Esophagus muscularis mucosa (tissue), 4 donors: ENCODE measurements at regions not wholly inside any gene's neighbourhood (a gene's known extent, or its start where the extent isn't known, plus 50 kb on each side); places are given as distances from the start of the nearest gene placed in this dataset.

Source experiments
- DNase-seq: peaks from one replicate; pipeline ENCODE4 v3.0.0-alpha.2; 2017; ENCODE audit errors: extremely low spot score
- H3K27ac ChIP-seq, 4 donors: fragments of 200-600 bp; sonication (generic); replicated peaks in 1 of 4; 1 replicate in 3 of 4; 2 replicates in 1 of 4; pipeline ENCODE4 v1.5.1; 2016 to 2019; ENCODE audit warnings: mild to moderate bottlenecking in 1 of 4
- H3K27me3 ChIP-seq, 4 donors: fragments of 200-600 bp; sonication (generic); one replicate each; pipeline versions ENCODE4 v1.5.1 to v1.6.0; 2016 to 2019
- H3K36me3 ChIP-seq, 4 donors: fragments of 200-600 bp; sonication (generic); one replicate each; pipeline ENCODE4 v1.5.1; 2016 to 2019
- H3K4me1 ChIP-seq, 4 donors: fragments of 200-600 bp; sonication (generic); one replicate each; pipeline ENCODE4 v1.5.1; 2016 to 2019
- H3K4me3 ChIP-seq, 4 donors: fragments of 200-600 bp; sonication (generic); 1 replicate in 2 of 4; 2 replicates in 2 of 4; pipeline ENCODE4 v1.5.1; 2016 to 2019; ENCODE audit warnings: mild to moderate bottlenecking in 4 of 4, moderate library complexity in 1 of 4
- H3K9me3 ChIP-seq, 4 donors: fragments of 200-600 bp; sonication (generic); 1 replicate in 3 of 4; 2 replicates in 1 of 4; pipeline ENCODE4 v1.5.1; 2016 to 2019
- EP300 ChIP-seq: sonication (generic); formaldehyde crosslinking; IDR thresholded peaks from one replicate; pipeline ENCODE4 v1.6.1; 2017; ENCODE audit warnings: antibody characterized with exemption
- POLR2A ChIP-seq: fragments of 450-650 bp; IDR thresholded peaks from one replicate; pipeline ENCODE4 v1.6.1; 2017; ENCODE audit warnings: antibody characterized with exemption, moderate library complexity, mild to moderate bottlenecking, low read depth
- POLR2AphosphoS5 ChIP-seq, 2 donors: sonication (generic); formaldehyde crosslinking; IDR thresholded peaks; one replicate each; pipeline ENCODE4 v1.6.1; 2017; ENCODE audit warnings: antibody characterized with exemption in 2 of 2
- WGBS: methylation state at CpG from one replicate; pipeline ENCODE4 v1.1.5; 2018; 5-methylcytosine and 5-hydroxymethylcytosine counted together
- intact Hi-C: fragments of 100-400 bp; cut with DNase I; formaldehyde crosslinking; loops from one replicate; pipeline ENCODE4 v1.15.1; 2023
- TF ChIP-seq, protein P1 (sequence below), 3 experiments: fragments of 200-600 bp in 2 of 3; fragments of 450-650 bp in 1 of 3; sonication (generic) in 2 of 3; IDR thresholded peaks; one replicate each; pipeline ENCODE4 v1.5.1; 2017 to 2019; ENCODE audit warnings: antibody characterized with exemption in 3 of 3, mild to moderate bottlenecking in 2 of 3, moderate library complexity in 1 of 3

DNA sequence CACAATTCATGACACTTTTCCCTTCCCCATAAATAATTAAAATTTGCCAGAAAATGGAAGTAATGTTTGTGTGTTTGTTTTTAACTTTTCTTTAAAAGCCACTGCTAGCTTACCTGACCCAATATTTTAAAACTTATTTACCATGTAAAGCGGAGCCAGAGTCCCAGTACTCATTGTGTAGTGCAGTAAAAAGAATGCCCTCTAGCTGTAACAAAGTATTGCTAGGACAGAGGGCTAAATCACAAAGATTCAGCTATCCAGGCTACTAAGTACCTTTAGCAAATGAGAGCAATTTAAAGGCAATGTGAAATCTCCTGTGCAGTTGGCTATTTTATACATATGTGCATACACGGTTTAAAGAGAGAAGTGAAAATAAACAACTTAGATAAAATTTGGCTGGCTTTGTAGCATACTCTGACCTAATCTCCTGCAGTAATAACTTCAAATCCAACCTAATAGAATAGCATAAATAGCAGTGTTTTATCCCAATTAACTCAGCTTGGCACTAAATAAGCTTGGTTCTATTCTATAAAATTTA lies 997.4 kb upstream of the PIK3C3 start:
- TF ChIP-seq EP300: no peak
- TF ChIP-seq, protein P1, sequence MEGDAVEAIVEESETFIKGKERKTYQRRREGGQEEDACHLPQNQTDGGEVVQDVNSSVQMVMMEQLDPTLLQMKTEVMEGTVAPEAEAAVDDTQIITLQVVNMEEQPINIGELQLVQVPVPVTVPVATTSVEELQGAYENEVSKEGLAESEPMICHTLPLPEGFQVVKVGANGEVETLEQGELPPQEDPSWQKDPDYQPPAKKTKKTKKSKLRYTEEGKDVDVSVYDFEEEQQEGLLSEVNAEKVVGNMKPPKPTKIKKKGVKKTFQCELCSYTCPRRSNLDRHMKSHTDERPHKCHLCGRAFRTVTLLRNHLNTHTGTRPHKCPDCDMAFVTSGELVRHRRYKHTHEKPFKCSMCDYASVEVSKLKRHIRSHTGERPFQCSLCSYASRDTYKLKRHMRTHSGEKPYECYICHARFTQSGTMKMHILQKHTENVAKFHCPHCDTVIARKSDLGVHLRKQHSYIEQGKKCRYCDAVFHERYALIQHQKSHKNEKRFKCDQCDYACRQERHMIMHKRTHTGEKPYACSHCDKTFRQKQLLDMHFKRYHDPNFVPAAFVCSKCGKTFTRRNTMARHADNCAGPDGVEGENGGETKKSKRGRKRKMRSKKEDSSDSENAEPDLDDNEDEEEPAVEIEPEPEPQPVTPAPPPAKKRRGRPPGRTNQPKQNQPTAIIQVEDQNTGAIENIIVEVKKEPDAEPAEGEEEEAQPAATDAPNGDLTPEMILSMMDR (IDR thresholded peaks at IDR 0.05): no peak
- TF ChIP-seq POLR2A: no peak
- TF ChIP-seq POLR2AphosphoS5 (IDR thresholded peaks at IDR 0.05): no peak
- Histone ChIP-seq H3K9me3 (no peaks in the 10 kb centered on the region), H3K4me1 (no peaks in the 10 kb centered on the region), H3K4me3 (no peak overlapping the region), H3K36me3 (no peaks in the 10 kb centered on the region), H3K27ac (no peak overlapping the region), H3K27me3 (no peaks in the 10 kb centered on the region)
- 61% methylated on average over 2 of the region's 2 CpGs for WGBS
- intact Hi-C loops: no loop called here
- DNase-seq: no peak

DNA sequence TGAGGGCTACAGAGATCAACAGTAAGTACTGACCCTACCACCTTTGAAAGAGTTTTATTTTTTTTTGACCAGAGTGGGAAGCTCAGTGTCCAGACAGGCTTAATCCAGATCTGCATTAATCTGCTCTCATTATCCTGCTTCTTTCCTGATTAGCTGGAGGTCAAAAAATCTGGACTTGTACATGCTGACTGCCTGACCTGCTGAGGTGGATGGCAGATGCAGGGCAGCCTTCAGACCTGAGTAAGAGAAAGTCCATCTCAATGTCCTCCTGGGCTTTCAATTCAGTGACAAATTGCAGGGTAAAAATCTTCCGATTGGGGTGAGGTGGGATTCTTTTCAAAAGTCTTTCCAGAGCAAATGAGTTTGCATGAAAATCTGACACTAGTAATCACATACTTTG lies 998.8 kb upstream of the PIK3C3 start:
- Histone ChIP-seq H3K36me3 (no peaks in the 10 kb centered on the region), H3K4me1 (no peaks in the 10 kb centered on the region), H3K9me3 (no peaks in the 10 kb centered on the region), H3K27ac (no peak overlapping the region), H3K4me3 (no peak overlapping the region), H3K27me3 (no peaks in the 10 kb centered on the region)
- intact Hi-C loops: no loop called here
- TF ChIP-seq POLR2A (no peak), EP300 (no peak), POLR2AphosphoS5 (IDR thresholded peaks at IDR 0.05) (no peak)
- TF ChIP-seq, protein P1 (IDR thresholded peaks at IDR 0.05): no peak
- 75% methylated on average over 1 of the region's 1 CpG for WGBS
- DNase-seq: no peak

DNA sequence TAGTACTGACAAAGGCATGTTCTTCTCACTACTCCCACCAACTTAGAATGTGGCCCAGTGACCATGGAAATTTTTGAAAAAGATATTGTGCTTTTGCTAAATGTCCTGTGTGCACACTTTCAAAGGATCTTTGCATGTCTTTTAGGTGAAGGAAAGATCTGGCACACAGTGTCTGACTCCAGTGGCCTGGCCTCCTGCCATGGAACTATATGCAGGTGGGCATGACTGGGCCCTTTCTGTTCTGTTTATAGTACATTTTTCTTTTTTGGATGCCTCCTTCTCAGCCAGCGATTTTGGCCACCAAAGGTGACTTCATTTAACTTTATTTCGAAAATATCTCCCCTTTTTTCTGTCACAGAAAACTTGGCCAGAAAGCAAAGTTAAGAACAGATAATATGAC lies 999.7 kb upstream of the PIK3C3 start:
- Histone ChIP-seq H3K9me3 (no peaks in the 10 kb centered on the region), H3K27me3 (no peaks in the 10 kb centered on the region), H3K4me1 (no peaks in the 10 kb centered on the region), H3K4me3 (no peak overlapping the region), H3K27ac (no peak overlapping the region), H3K36me3 (no peaks in the 10 kb centered on the region)
- DNase-seq: no peak
- TF ChIP-seq POLR2A: no peak
- no peak for TF ChIP-seq EP300
- no peak for TF ChIP-seq POLR2AphosphoS5 (IDR thresholded peaks at IDR 0.05)
- TF ChIP-seq, protein P1 (IDR thresholded peaks at IDR 0.05): no peak
- 68% methylated on average over 2 of the region's 2 CpGs for WGBS
- intact Hi-C loops: no loop called here

DNA sequence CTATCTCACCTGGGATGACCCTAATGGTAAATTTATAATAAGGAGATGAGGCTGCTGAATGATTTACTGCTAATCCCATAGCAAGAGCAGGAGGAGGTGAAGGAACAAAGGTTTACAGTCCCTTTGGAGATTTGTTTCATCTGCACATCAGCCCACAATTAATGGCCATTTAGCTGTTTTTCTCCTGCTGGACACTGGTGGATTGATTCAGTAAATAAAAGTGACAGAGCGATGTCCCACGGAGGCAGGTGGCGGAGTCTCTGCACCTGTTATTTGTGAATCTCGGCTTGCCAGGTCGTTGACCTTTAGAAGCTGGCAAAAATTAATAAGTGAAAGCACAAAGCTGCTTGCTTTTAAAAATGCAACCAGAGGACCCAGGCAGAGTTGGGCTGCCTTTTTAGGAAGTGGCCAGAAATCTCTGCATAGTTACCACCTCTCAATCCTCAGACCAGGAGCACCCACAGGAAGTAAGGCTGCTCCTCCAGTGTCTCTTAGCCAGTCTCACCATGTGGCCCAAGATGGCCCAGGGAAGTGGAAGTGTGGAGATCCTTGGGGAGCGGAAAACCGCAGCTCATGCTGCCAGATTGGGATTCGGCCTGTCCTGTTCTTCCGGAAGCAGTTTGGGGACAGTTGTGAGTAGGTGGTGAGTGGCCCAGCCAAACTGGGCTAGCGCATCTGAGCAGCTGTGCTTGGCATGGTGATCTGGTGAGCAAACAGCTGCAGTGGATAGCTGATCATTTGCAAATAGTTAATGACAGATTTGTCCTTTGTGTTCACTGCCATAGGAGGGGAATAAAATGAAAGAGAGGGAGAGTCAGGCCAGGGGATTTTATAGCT lies 1005.7 kb upstream of the PIK3C3 start:
- H3K27ac ChIP-seq: no peak overlapping the region
- intact Hi-C loops: no loop called here
- no peaks in the 10 kb centered on the region for H3K9me3 ChIP-seq
- H3K4me3 ChIP-seq: no peak overlapping the region
- DNase-seq: no peak
- 79% methylated on average over 10 of the region's 10 CpGs for WGBS
- TF ChIP-seq POLR2AphosphoS5 (IDR thresholded peaks at IDR 0.05): no peak
- TF ChIP-seq EP300: no peak
- TF ChIP-seq, protein P1 (IDR thresholded peaks at IDR 0.05): no peak
- TF ChIP-seq POLR2A: no peak
- no peaks in the 10 kb centered on the region for H3K27me3 ChIP-seq
- no peaks in the 10 kb centered on the region for H3K4me1 ChIP-seq
- H3K36me3 ChIP-seq: no peaks in the 10 kb centered on the region
